Activated naive CD8-positive, alpha-beta T cell treated with anti-CD3 and anti-CD28 coated beads, Interleukin-2, amount 10 ng/mL, durations not matched to agents 7 days and 5 days (primary cell): ENCODE measurements at regions not wholly inside any gene's neighbourhood (a gene's known extent, or its start where the extent isn't known, plus 50 kb on each side); places are given as distances from the start of the nearest gene placed in this dataset.

ENCODE experiments used
- ATAC-seq: fragments of 150-1000 bp; cut with Tn5 transposase; one replicate; pipeline ENCODE4 v1.10.0; 2021; ENCODE audit warnings: low read depth, moderate library complexity
- POLR2A ChIA-PET: fragments of 350-600 bp; sonication (Branson Sonifier 250); formaldehyde crosslinking; loops from one replicate; lab custom pipeline; 2021; ENCODE audit warnings: antibody characterized with exemption; lab: Charles Lee
- DNase-seq: peaks from one replicate; pipeline ENCODE4 v3.0.0; 2021
- H3K27ac Mint-ChIP-seq: one replicate; pipeline ENCODE4 v1.8.0; 2022; ENCODE audit warnings: mild to moderate bottlenecking, mixed read lengths
- H3K27me3 Mint-ChIP-seq: one replicate; pipeline ENCODE4 v1.8.0; 2022; ENCODE audit warnings: mild to moderate bottlenecking, moderate library complexity, mixed read lengths
- H3K36me3 Mint-ChIP-seq: one replicate; pipeline ENCODE4 v1.8.0; 2021; ENCODE audit warnings: mild to moderate bottlenecking, mixed read lengths
- H3K4me1 Mint-ChIP-seq: one replicate; pipeline ENCODE4 v1.8.0; 2021; ENCODE audit warnings: mixed read lengths
- H3K4me3 Mint-ChIP-seq: one replicate; pipeline ENCODE4 v1.8.0; 2022; ENCODE audit warnings: mild to moderate bottlenecking, moderate library complexity, mixed read lengths
- H3K9me3 Mint-ChIP-seq: one replicate; pipeline ENCODE4 v1.8.0; 2021; ENCODE audit warnings: mixed read lengths

GRCh38 chr2:216808805-216809425 is 50.9 kb downstream of the TNP1 start:
- POLR2A ChIA-PET = no interaction called here
- DNase-seq (no peak), ATAC-seq (no peak)

GRCh38 chr2:216807857-216808272 is 52.0 kb downstream of the TNP1 start:
- no peak overlapping the region for H3K4me3 Mint-ChIP-seq
- H3K36me3 Mint-ChIP-seq = no peaks in the 10 kb centered on the region
- H3K9me3 Mint-ChIP-seq = no peaks in the 10 kb centered on the region
- DNase-seq = no peak
- POLR2A ChIA-PET = no interaction called here
- no peaks in the 10 kb centered on the region for H3K4me1 Mint-ChIP-seq
- no peak overlapping the region for H3K27ac Mint-ChIP-seq
- ATAC-seq = no peak
- peaks cover 2% of the 10 kb centered on the region for H3K27me3 Mint-ChIP-seq

More at GRCh38 chr2:216808805-216809425, 50.9 kb downstream of the TNP1 start:
- Mint-ChIP-seq H3K9me3 (no peaks in the 10 kb centered on the region), H3K36me3 (no peaks in the 10 kb centered on the region), H3K27me3 (peaks cover 2% of the 10 kb centered on the region), H3K4me1 (no peaks in the 10 kb centered on the region), H3K27ac (no peak overlapping the region), H3K4me3 (no peak overlapping the region)

GRCh38 chr2:216804357-216805350 is 55.2 kb downstream of the TNP1 start:
- H3K9me3 Mint-ChIP-seq = no peaks in the 10 kb centered on the region
- no peaks in the 10 kb centered on the region for H3K36me3 Mint-ChIP-seq
- POLR2A ChIA-PET = no interaction called here
- DNase-seq (no peak), ATAC-seq (no peak)
- H3K27ac Mint-ChIP-seq = peak overlapping the region; percentile 57
- peaks cover 2% of the 10 kb centered on the region for H3K27me3 Mint-ChIP-seq
- no peaks in the 10 kb centered on the region for H3K4me1 Mint-ChIP-seq
- H3K4me3 Mint-ChIP-seq = no peak overlapping the region

- H3K27me3 Mint-ChIP-seq = peaks cover 2% of the 10 kb centered on the region
- peak overlapping the region; percentile 57 for H3K27ac Mint-ChIP-seq
- ATAC-seq (no peak), DNase-seq (no peak)
- H3K4me3 Mint-ChIP-seq = no peak overlapping the region
- POLR2A ChIA-PET = no interaction called here
- H3K9me3 Mint-ChIP-seq = no peaks in the 10 kb centered on the region
- no peaks in the 10 kb centered on the region for H3K36me3 Mint-ChIP-seq
- no peaks in the 10 kb centered on the region for H3K4me1 Mint-ChIP-seq
Measured at GRCh38 chr2:216803791-216804190, 56.1 kb downstream of the TNP1 start.

- Mint-ChIP-seq H3K4me1 (no peaks in the 10 kb centered on the region), H3K36me3 (no peaks in the 10 kb centered on the region), H3K27me3 (peaks cover 2% of the 10 kb centered on the region), H3K9me3 (no peaks in the 10 kb centered on the region), H3K4me3 (no peak overlapping the region), H3K27ac (no peak overlapping the region)
- ATAC-seq = no peak
- no peak for DNase-seq
- POLR2A ChIA-PET = no interaction called here
Measured at GRCh38 chr2:216802516-216803215, 57.2 kb downstream of the TNP1 start.

GRCh38 chr2:216800836-216801235 is 59.0 kb downstream of the TNP1 start:
- Mint-ChIP-seq H3K9me3 (no peaks in the 10 kb centered on the region), H3K4me1 (no peaks in the 10 kb centered on the region), H3K27ac (no peak overlapping the region), H3K27me3 (peaks cover 4% of the 10 kb centered on the region), H3K36me3 (no peaks in the 10 kb centered on the region), H3K4me3 (no peak overlapping the region)
- POLR2A ChIA-PET = no interaction called here
- ATAC-seq = no peak
- no peak for DNase-seq

GRCh38 chr2:216799873-216800431 is 59.9 kb downstream of the TNP1 start:
- Mint-ChIP-seq H3K4me1 (no peaks in the 10 kb centered on the region), H3K27me3 (peaks cover 8% of the 10 kb centered on the region), H3K4me3 (no peak overlapping the region), H3K36me3 (no peaks in the 10 kb centered on the region), H3K27ac (no peak overlapping the region), H3K9me3 (no peaks in the 10 kb centered on the region)
- no peak for ATAC-seq
- DNase-seq = no peak
- POLR2A ChIA-PET = no interaction called here

- POLR2A ChIA-PET = no interaction called here
- Mint-ChIP-seq H3K4me3 (no peak overlapping the region), H3K9me3 (no peaks in the 10 kb centered on the region), H3K27ac (no peak overlapping the region), H3K36me3 (no peaks in the 10 kb centered on the region), H3K27me3 (peaks cover 6% of the 10 kb centered on the region), H3K4me1 (no peaks in the 10 kb centered on the region)
- ATAC-seq = no peak
- DNase-seq = no peak
Measured at GRCh38 chr2:216796115-216796840, 63.6 kb downstream of the TNP1 start.

- DNase-seq = no peak
- ATAC-seq = no peak
- no peaks in the 10 kb centered on the region for H3K9me3 Mint-ChIP-seq
- peaks cover 8% of the 10 kb centered on the region for H3K27me3 Mint-ChIP-seq
- no peak overlapping the region for H3K4me3 Mint-ChIP-seq
- H3K36me3 Mint-ChIP-seq = no peaks in the 10 kb centered on the region
- POLR2A ChIA-PET = no interaction called here
- H3K4me1 Mint-ChIP-seq = no peaks in the 10 kb centered on the region
- H3K27ac Mint-ChIP-seq = no peak overlapping the region
Measured at GRCh38 chr2:216793386-216793785, 66.5 kb downstream of the TNP1 start.

- Mint-ChIP-seq H3K4me3 (no peak overlapping the region), H3K9me3 (no peaks in the 10 kb centered on the region), H3K4me1 (no peaks in the 10 kb centered on the region), H3K27ac (no peak overlapping the region), H3K36me3 (no peaks in the 10 kb centered on the region), H3K27me3 (peaks cover 10% of the 10 kb centered on the region)
- ATAC-seq = no peak
- no peak for DNase-seq
- POLR2A ChIA-PET = no interaction called here
Measured at GRCh38 chr2:216792222-216793021, 67.4 kb downstream of the TNP1 start.

GRCh38 chr2:216791303-216791702 is 68.6 kb downstream of the TNP1 start:
- POLR2A ChIA-PET = no interaction called here
- ATAC-seq = no peak

GRCh38 chr2:216789081-216789480 is 70.8 kb downstream of the TNP1 start:
- Mint-ChIP-seq H3K27ac (no peak overlapping the region), H3K4me1 (no peaks in the 10 kb centered on the region), H3K9me3 (no peaks in the 10 kb centered on the region), H3K27me3 (peaks cover 10% of the 10 kb centered on the region), H3K36me3 (no peaks in the 10 kb centered on the region), H3K4me3 (no peak overlapping the region)
- ATAC-seq (no peak), DNase-seq (no peak)
- POLR2A ChIA-PET = no interaction called here

More at GRCh38 chr2:216791303-216791702, 68.6 kb downstream of the TNP1 start:
- Mint-ChIP-seq H3K4me1 (no peaks in the 10 kb centered on the region), H3K27ac (no peak overlapping the region), H3K27me3 (peaks cover 9% of the 10 kb centered on the region), H3K36me3 (no peaks in the 10 kb centered on the region), H3K9me3 (no peaks in the 10 kb centered on the region), H3K4me3 (no peak overlapping the region)
- DNase-seq = no peak
